ENCODE measurements at regions not wholly inside any gene's neighbourhood (a gene's known extent, or its start where the extent isn't known, plus 50 kb on each side); places are given as distances from the start of the nearest gene placed in this dataset.

DNA sequence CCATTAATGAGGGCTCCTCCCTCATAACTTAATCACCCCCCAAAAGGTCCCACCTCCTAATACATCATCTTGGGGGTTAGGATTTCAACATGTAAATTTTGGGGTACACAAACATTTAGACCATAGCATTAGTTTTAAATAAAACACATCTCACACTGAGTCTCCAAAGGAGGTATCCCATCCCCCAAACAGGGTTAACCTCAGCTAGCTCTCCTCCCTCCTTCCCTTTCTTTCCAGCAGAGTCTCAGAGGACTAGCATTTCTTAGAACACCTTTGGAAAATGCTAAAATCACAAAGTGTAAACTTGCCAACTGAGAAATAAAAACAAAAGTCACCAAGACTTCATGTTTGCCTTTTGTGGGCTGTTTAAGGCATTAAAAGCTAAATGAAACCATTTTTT, 51.2 kb upstream of the FOXB1 start:
- no peak for TF ChIP-seq POLR2AphosphoS5 (IDR thresholded peaks at IDR 0.05; ENCODE audit: low read depth, low read length)
- no peak for TF ChIP-seq SIN3A (IDR thresholded peaks at IDR 0.05; ENCODE audit: borderline replicate concordance, insufficient read depth, low read length)
- TF ChIP-seq TAF1 (IDR thresholded peaks at IDR 0.05; ENCODE audit: borderline replicate concordance, insufficient read depth, low read length): no peak
- TF ChIP-seq, protein P1, sequence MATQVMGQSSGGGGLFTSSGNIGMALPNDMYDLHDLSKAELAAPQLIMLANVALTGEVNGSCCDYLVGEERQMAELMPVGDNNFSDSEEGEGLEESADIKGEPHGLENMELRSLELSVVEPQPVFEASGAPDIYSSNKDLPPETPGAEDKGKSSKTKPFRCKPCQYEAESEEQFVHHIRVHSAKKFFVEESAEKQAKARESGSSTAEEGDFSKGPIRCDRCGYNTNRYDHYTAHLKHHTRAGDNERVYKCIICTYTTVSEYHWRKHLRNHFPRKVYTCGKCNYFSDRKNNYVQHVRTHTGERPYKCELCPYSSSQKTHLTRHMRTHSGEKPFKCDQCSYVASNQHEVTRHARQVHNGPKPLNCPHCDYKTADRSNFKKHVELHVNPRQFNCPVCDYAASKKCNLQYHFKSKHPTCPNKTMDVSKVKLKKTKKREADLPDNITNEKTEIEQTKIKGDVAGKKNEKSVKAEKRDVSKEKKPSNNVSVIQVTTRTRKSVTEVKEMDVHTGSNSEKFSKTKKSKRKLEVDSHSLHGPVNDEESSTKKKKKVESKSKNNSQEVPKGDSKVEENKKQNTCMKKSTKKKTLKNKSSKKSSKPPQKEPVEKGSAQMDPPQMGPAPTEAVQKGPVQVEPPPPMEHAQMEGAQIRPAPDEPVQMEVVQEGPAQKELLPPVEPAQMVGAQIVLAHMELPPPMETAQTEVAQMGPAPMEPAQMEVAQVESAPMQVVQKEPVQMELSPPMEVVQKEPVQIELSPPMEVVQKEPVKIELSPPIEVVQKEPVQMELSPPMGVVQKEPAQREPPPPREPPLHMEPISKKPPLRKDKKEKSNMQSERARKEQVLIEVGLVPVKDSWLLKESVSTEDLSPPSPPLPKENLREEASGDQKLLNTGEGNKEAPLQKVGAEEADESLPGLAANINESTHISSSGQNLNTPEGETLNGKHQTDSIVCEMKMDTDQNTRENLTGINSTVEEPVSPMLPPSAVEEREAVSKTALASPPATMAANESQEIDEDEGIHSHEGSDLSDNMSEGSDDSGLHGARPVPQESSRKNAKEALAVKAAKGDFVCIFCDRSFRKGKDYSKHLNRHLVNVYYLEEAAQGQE (IDR thresholded peaks at IDR 0.05; ENCODE audit: insufficient read depth in 1 of 2, low read depth in 2 of 2, low read length in 2 of 2): no peak
- no peak for TF ChIP-seq FOXP2 (optimal IDR thresholded peaks at IDR 0.05; ENCODE audit: borderline replicate concordance, extremely low read depth, extremely low read length, insufficient read depth)
